PFSK-1 (cell line): ENCODE measurements at regions not wholly inside any gene's neighbourhood (a gene's known extent, or its start where the extent isn't known, plus 50 kb on each side); places are given as distances from the start of the nearest gene placed in this dataset.

ENCODE experiments used
- FOXP2 ChIP-seq: optimal IDR thresholded peaks from 2 replicates; pipeline ENCODE3; 2011; ENCODE audit warnings: borderline replicate concordance, control low read depth, inconsistent platforms; ENCODE audit not compliant: insufficient read depth; ENCODE audit errors: extremely low read length, extremely low read depth
- POLR2AphosphoS5 ChIP-seq: IDR thresholded peaks from 2 replicates; pipeline ENCODE4 v1.6.1; 2012; ENCODE audit warnings: low read depth, mild to moderate bottlenecking, control low read depth, low read length, moderate library complexity
- REST ChIP-seq, 2 experiments: IDR thresholded peaks; 2 replicates each; pipeline versions ENCODE4 v1.6.1 to v1.8.0; 2011 to 2012; ENCODE audit warnings: low read depth in 2 of 2, low read length in 2 of 2, control low read depth in 1 of 2, inconsistent platforms in 1 of 2, mild to moderate bottlenecking in 1 of 2, moderate library complexity in 1 of 2; ENCODE audit not compliant: insufficient read depth in 1 of 2
- SIN3A ChIP-seq: IDR thresholded peaks from 2 replicates; pipeline ENCODE4 v1.6.1; 2012; ENCODE audit warnings: mild to moderate bottlenecking, low read length, moderate library complexity, borderline replicate concordance; ENCODE audit not compliant: insufficient read depth
- TAF1 ChIP-seq: IDR thresholded peaks from 2 replicates; pipeline ENCODE4 v1.6.1; 2012; ENCODE audit warnings: low read length, control low read depth, borderline replicate concordance; ENCODE audit not compliant: insufficient read depth

GRCh38 chr4:31334086-31334910, 614.1 kb downstream of the PCDH7 start:
- TF ChIP-seq SIN3A (no peak), FOXP2 (no peak), TAF1 (no peak), REST (IDR thresholded peaks at IDR 0.05; ENCODE audit: insufficient read depth in 1 of 2, low read depth in 2 of 2, low read length in 2 of 2) (no peak), POLR2AphosphoS5 (no peak)

GRCh38 chr4:31338000-31338399, 617.8 kb downstream of the PCDH7 start:
- TF ChIP-seq FOXP2 (no peak), TAF1 (no peak), SIN3A (no peak), POLR2AphosphoS5 (no peak), REST (IDR thresholded peaks at IDR 0.05; ENCODE audit: insufficient read depth in 1 of 2, low read depth in 2 of 2, low read length in 2 of 2) (no peak)

DNA sequence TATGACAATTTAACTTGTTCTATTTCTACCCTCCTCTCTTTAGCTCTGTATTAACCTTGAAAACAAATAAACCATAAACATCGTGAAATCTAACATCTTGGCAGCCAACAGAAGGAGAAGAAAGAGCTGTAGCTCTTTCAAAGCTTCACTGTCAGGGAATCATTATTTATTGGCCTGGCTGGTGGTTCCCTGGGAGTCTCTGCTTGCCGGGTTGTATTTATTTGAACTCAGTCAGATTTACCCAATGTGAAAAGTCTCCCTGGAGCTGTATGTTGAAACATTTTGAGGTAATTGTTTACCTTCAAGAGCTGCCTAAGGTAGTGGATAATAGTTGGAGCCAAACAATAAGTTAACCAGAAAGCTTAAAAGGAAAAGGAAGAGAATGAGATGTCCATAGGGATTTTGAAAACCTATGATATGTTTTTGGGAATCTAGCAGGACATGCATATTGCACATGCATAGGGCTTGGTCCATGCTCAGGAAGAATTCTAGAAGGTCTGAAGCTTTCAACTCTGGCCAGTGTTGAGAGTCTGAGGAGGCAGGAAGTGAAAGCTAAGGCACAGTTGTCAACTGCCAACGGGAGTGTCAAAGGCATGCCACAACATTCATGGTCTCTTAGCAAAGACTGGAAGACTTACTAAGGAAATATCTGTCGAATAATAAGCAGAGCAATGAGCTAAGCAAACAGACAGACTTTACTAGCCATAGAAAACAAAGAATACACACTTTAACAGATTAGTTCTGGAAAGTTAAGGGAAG, 621.6 kb downstream of the PCDH7 start:
- no peak for TF ChIP-seq REST (IDR thresholded peaks at IDR 0.05; ENCODE audit: insufficient read depth in 1 of 2, low read depth in 2 of 2, low read length in 2 of 2)
- no peak for TF ChIP-seq FOXP2
- TF ChIP-seq TAF1, result no peak
- TF ChIP-seq POLR2AphosphoS5, result no peak
- no peak for TF ChIP-seq SIN3A

DNA sequence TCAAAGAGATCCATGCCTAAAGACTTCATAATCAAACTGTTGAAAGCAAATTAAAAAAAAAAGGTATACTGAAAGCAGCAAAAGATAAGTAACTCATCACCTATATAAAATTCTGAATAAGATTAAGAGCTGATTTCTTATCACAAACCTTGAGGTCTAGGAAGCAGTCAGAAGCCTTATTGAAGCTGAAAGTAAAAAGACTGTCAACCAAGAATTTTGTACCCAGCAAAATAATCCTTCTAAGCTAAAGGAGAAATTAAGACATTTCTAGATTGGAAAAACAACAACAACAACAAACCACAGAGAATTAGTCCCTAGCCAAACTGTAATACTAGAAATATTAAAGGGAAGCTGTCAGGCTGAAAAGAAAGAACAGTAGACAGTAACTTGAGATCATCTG, 622.9 kb downstream of the PCDH7 start:
- TF ChIP-seq POLR2AphosphoS5, result no peak
- TF ChIP-seq SIN3A, result no peak
- no peak for TF ChIP-seq FOXP2
- no peak for TF ChIP-seq TAF1
- no peak for TF ChIP-seq REST (IDR thresholded peaks at IDR 0.05; ENCODE audit: insufficient read depth in 1 of 2, low read depth in 2 of 2, low read length in 2 of 2)
